GM23338 (cell line): ENCODE measurements at regions not wholly inside any gene's neighbourhood (a gene's known extent, or its start where the extent isn't known, plus 50 kb on each side); places are given as distances from the start of the nearest gene placed in this dataset.

Source experiments
- ATAC-seq: fragments of 200-7000 bp; cut with Tn5 transposase; 3 replicates; pipeline ENCODE4 v1.9.1; 2020
- DNase-seq: peaks from one replicate; pipeline ENCODE4 v3.0.0-alpha.2; 2015; ENCODE audit warnings: low spot score
- H2AFZ ChIP-seq: fragments of 200-600 bp; sonication (generic); 2 replicates; pipeline ENCODE4 v1.8.0; 2016; ENCODE audit warnings: antibody characterized with exemption, mild to moderate bottlenecking, moderate library complexity
- H3F3A ChIP-seq: fragments of 200-600 bp; sonication (generic); replicated peaks from 2 replicates; pipeline ENCODE4 v1.8.0; 2017; ENCODE audit warnings: antibody characterized with exemption, mixed run types, low read depth
- H3K27ac ChIP-seq: fragments of 200-600 bp; sonication (generic); 2 replicates; pipeline ENCODE4 v1.6.1; 2016; ENCODE audit warnings: low read depth
- H3K27me3 ChIP-seq: fragments of 200-600 bp; sonication (generic); 2 replicates; pipeline ENCODE4 v1.8.0; 2016; ENCODE audit warnings: mild to moderate bottlenecking, mixed run types, moderate library complexity; ENCODE audit not compliant: insufficient read depth
- H3K36me3 ChIP-seq: fragments of 200-600 bp; sonication (generic); 2 replicates; pipeline ENCODE4 v1.8.0; 2016; ENCODE audit warnings: mild to moderate bottlenecking; ENCODE audit not compliant: insufficient read depth
- H3K4me1 ChIP-seq: fragments of 200-600 bp; sonication (generic); 2 replicates; pipeline ENCODE4 v1.8.0; 2016; ENCODE audit warnings: mild to moderate bottlenecking, moderate library complexity; ENCODE audit not compliant: insufficient read depth
- H3K4me2 ChIP-seq: fragments of 200-600 bp; sonication (generic); 2 replicates; pipeline ENCODE4 v1.7.1; 2017; ENCODE audit warnings: mixed run types
- H3K4me3 ChIP-seq: fragments of 200-600 bp; sonication (generic); 2 replicates; pipeline ENCODE4 v1.6.1; 2016; ENCODE audit warnings: mixed run types
- H3K79me2 ChIP-seq: fragments of 200-600 bp; sonication (generic); replicated peaks from 2 replicates; pipeline ENCODE4 v1.8.0; 2017; ENCODE audit warnings: mild to moderate bottlenecking; ENCODE audit not compliant: insufficient read depth
- H3K9me2 ChIP-seq: fragments of 200-600 bp; sonication (generic); 2 replicates; pipeline ENCODE4 v1.8.0; 2017; ENCODE audit not compliant: insufficient read depth
- H4K20me1 ChIP-seq: fragments of 200-600 bp; sonication (generic); replicated peaks from 2 replicates; pipeline ENCODE4 v1.8.0; 2017; ENCODE audit warnings: mild to moderate bottlenecking; ENCODE audit not compliant: insufficient read depth
- H3K27ac Mint-ChIP-seq: 2 replicates; pipeline ENCODE4 v1.8.0; 2020; ENCODE audit warnings: inconsistent platforms, mild to moderate bottlenecking, moderate library complexity, mixed read lengths
- H3K27me3 Mint-ChIP-seq: 3 replicates; pipeline ENCODE4 v1.8.0; 2022; ENCODE audit warnings: low read depth, mild to moderate bottlenecking, moderate library complexity, mixed read lengths, inconsistent platforms; ENCODE audit not compliant: insufficient read depth, poor library complexity
- H3K36me3 Mint-ChIP-seq: 3 replicates; pipeline ENCODE4 v1.8.0; 2021; ENCODE audit warnings: low read depth, mild to moderate bottlenecking, inconsistent platforms, moderate library complexity, mixed read lengths
- H3K4me1 Mint-ChIP-seq: 3 replicates; pipeline ENCODE4 v1.8.0; 2020; ENCODE audit warnings: mild to moderate bottlenecking, inconsistent platforms, mixed read lengths
- H3K4me3 Mint-ChIP-seq: 3 replicates; pipeline ENCODE4 v1.8.0; 2021; ENCODE audit warnings: moderate library complexity, mild to moderate bottlenecking, inconsistent platforms, mixed read lengths
- H3K9me3 Mint-ChIP-seq: 3 replicates; pipeline ENCODE4 v1.8.0; 2020; ENCODE audit warnings: moderate library complexity, mild to moderate bottlenecking, inconsistent platforms, mixed read lengths
- CREB1 ChIP-seq: fragments of 250-450 bp; sonication (Bioruptor Pico); IDR thresholded peaks from 2 replicates; pipeline ENCODE4 v1.5.0; 2020; ENCODE audit warnings: low read depth, mild to moderate bottlenecking, moderate library complexity
- CTCF ChIP-seq, 2 experiments: fragments of 200-600 bp in 1 of 2; sonication (generic) in 1 of 2; conservative IDR thresholded peaks; 2 replicates each; pipeline versions ENCODE4 v1.5.1 to v1.6.1; 2016 to 2017; ENCODE audit warnings: antibody characterized with exemption in 2 of 2, low read depth in 2 of 2, mild to moderate bottlenecking in 2 of 2, moderate library complexity in 1 of 2
- ETS1 ChIP-seq: IDR thresholded peaks from 2 replicates; pipeline ENCODE4 v1.6.1; 2016; ENCODE audit warnings: antibody characterized with exemption
- EZH2 ChIP-seq: fragments of 200-600 bp; sonication (generic); IDR thresholded peaks from one replicate; pipeline ENCODE4 v1.8.0; 2017; ENCODE audit warnings: antibody characterized with exemption, mild to moderate bottlenecking, low read depth; ENCODE audit not compliant: unreplicated experiment
- EZH2phosphoT487 ChIP-seq: fragments of 200-600 bp; sonication (generic); IDR thresholded peaks from one replicate; pipeline ENCODE4 v1.8.1; 2018; ENCODE audit warnings: antibody characterized with exemption; ENCODE audit not compliant: unreplicated experiment
- JUNB ChIP-seq: IDR thresholded peaks from one replicate; pipeline ENCODE4 v1.6.1; 2016; ENCODE audit warnings: antibody characterized with exemption; ENCODE audit not compliant: unreplicated experiment
- NANOG ChIP-seq: IDR thresholded peaks from 2 replicates; pipeline ENCODE4 v1.6.1; 2016; ENCODE audit warnings: antibody characterized with exemption, borderline replicate concordance
- POLR2AphosphoS5 ChIP-seq: IDR thresholded peaks from 2 replicates; pipeline ENCODE4 v1.6.1; 2016; ENCODE audit warnings: antibody characterized with exemption, low read depth
- REST ChIP-seq: IDR thresholded peaks from one replicate; pipeline ENCODE4 v1.6.1; 2018; ENCODE audit warnings: antibody characterized with exemption; ENCODE audit not compliant: unreplicated experiment
- STAT1 ChIP-seq: IDR thresholded peaks from one replicate; pipeline ENCODE4 v1.6.1; 2016; ENCODE audit warnings: antibody characterized with exemption; ENCODE audit not compliant: unreplicated experiment
- ZNF114 ChIP-seq: fragments of 250-450 bp; sonication (Bioruptor Pico); IDR thresholded peaks from 2 replicates; pipeline ENCODE4 v1.5.0; 2020; ENCODE audit warnings: mild to moderate bottlenecking, moderate library complexity
- ZNF331 ChIP-seq: fragments of 250-450 bp; sonication (Bioruptor Pico); IDR thresholded peaks from 2 replicates; pipeline ENCODE4 v1.5.0; 2020; ENCODE audit warnings: low read depth, mild to moderate bottlenecking, moderate library complexity
- ZNF462 ChIP-seq: fragments of 250-450 bp; sonication (Bioruptor Pico); IDR thresholded peaks from 2 replicates; pipeline ENCODE4 v1.5.0; 2020; ENCODE audit warnings: mild to moderate bottlenecking, moderate library complexity

- H4K20me1 ChIP-seq = no peaks in the 10 kb centered on the region
- Mint-ChIP-seq H3K27ac (no peak overlapping the region), H3K4me3 (no peak overlapping the region)
These were observed 111.1 kb downstream of the ANXA3 start for GRCh38 chr4:78662658-78663057.

More at GRCh38 chr4:78662658-78663057, 111.1 kb downstream of the ANXA3 start:
- Histone ChIP-seq H3K27me3 (no peaks in the 10 kb centered on the region), H3K4me1 (peaks cover 20% of the 10 kb centered on the region), H3K27ac (no peak overlapping the region), H3K36me3 (no peaks in the 10 kb centered on the region), H2AFZ (no peak overlapping the region), H3K9me2 (no peaks in the 10 kb centered on the region), H3K4me3 (no peak overlapping the region), H3F3A (no peaks in the 10 kb centered on the region), H3K79me2 (no peaks in the 10 kb centered on the region), H3K4me2 (no peak overlapping the region)
- ATAC-seq (no peak), DNase-seq (no peak)
- no peaks in the 10 kb centered on the region for H3K36me3 Mint-ChIP-seq
- no peak for TF ChIP-seq JUNB
- TF ChIP-seq ZNF462 (CRISPR knock-in tag) = no peak
- TF ChIP-seq NANOG = no peak
- TF ChIP-seq CREB1 (CRISPR knock-in tag) = no peak
- no peak for TF ChIP-seq POLR2AphosphoS5
- TF ChIP-seq ZNF114 (CRISPR knock-in tag) = no peak
- no peak for TF ChIP-seq CTCF (conservative IDR thresholded peaks at IDR 0.05; ENCODE audit: low read depth in 2 of 2)
- no peak for TF ChIP-seq ZNF331
- no peak for TF ChIP-seq ETS1
- TF ChIP-seq STAT1 = no peak
- no peak for TF ChIP-seq EZH2phosphoT487
- TF ChIP-seq REST = no peak
- TF ChIP-seq EZH2 = no peak
- peaks cover 24% of the 10 kb centered on the region for H3K4me1 Mint-ChIP-seq
- no peaks in the 10 kb centered on the region for H3K27me3 Mint-ChIP-seq
- H3K9me3 Mint-ChIP-seq = no peaks in the 10 kb centered on the region
